ENCODE measurements at regions not wholly inside any gene's neighbourhood (a gene's known extent, or its start where the extent isn't known, plus 50 kb on each side); places are given as distances from the start of the nearest gene placed in this dataset.

GRCh38 chr1:220327106-220327505 is 54.9 kb upstream of the RAB3GAP2 start:
- no peak for TF ChIP-seq CTCF (IDR thresholded peaks at IDR 0.05; ENCODE audit: insufficient read depth, low read length)
- TF ChIP-seq POLR2AphosphoS5 (IDR thresholded peaks at IDR 0.05; ENCODE audit: low read depth) = no peak
- TF ChIP-seq GABPA (IDR thresholded peaks at IDR 0.05; ENCODE audit: low read depth) = no peak
- TF ChIP-seq SPI1 (IDR thresholded peaks at IDR 0.05; ENCODE audit: borderline replicate concordance, low read depth) = no peak
- TF ChIP-seq REST (IDR thresholded peaks at IDR 0.05; ENCODE audit: insufficient replicate concordance, low read depth) = no peak
- Histone ChIP-seq H3K27ac (replicated peaks) (no peak overlapping the region), H3K4me3 (replicated peaks; ENCODE audit: insufficient read depth, low read length) (no peak overlapping the region), H3K27me3 (ENCODE audit: insufficient read depth, poor library complexity, severe bottlenecking) (no peaks in the 10 kb centered on the region)
- DNase-seq (ENCODE audit: low read depth in 1 of 2, low spot score in 1 of 2) = no peak

GRCh38 chr1:220326578-220326977 is 54.3 kb upstream of the RAB3GAP2 start:
- no peak overlapping the region for H3K27ac ChIP-seq (replicated peaks)
- no peak for DNase-seq (ENCODE audit: low read depth in 1 of 2, low spot score in 1 of 2)

More at GRCh38 chr1:220326578-220326977, 54.3 kb upstream of the RAB3GAP2 start:
- TF ChIP-seq SPI1 (IDR thresholded peaks at IDR 0.05; ENCODE audit: borderline replicate concordance, low read depth) (no peak), CTCF (IDR thresholded peaks at IDR 0.05; ENCODE audit: insufficient read depth, low read length) (no peak), POLR2AphosphoS5 (IDR thresholded peaks at IDR 0.05; ENCODE audit: low read depth) (no peak), GABPA (IDR thresholded peaks at IDR 0.05; ENCODE audit: low read depth) (no peak), REST (IDR thresholded peaks at IDR 0.05; ENCODE audit: insufficient replicate concordance, low read depth) (no peak)
- H3K27me3 ChIP-seq (ENCODE audit: insufficient read depth, poor library complexity, severe bottlenecking) = no peaks in the 10 kb centered on the region
- no peak overlapping the region for H3K4me3 ChIP-seq (replicated peaks; ENCODE audit: insufficient read depth, low read length)
